ENCODE measurements at regions not wholly inside any gene's neighbourhood (a gene's known extent, or its start where the extent isn't known, plus 50 kb on each side); places are given as distances from the start of the nearest gene placed in this dataset.

GRCh38 chr2:146031158-146031557, 1511.2 kb upstream of the ZEB2 start:
- H3K9me3 ChIP-seq (ENCODE audit: insufficient read depth, low read depth): no peaks in the 10 kb centered on the region
- no peak overlapping the region for H3K27ac ChIP-seq
- intact Hi-C loops (cut with micrococcal nuclease; ENCODE audit: unreplicated experiment): no loop called here
- H3K4me1 ChIP-seq (replicated peaks; ENCODE audit: insufficient read depth): 0 out of 2 replicates have a peak, but pooled peaks cover 5% of the 10 kb centered on the region
- H2AFZ ChIP-seq: peak overlapping the region; percentile 67; the same call in 1 of the 2 replicates
- H3K9me2 ChIP-seq (ENCODE audit: insufficient read depth): no peaks in the 10 kb centered on the region
- no peaks in the 10 kb centered on the region for H3K27me3 ChIP-seq (ENCODE audit: insufficient read depth, low read depth)
- no peaks in the 10 kb centered on the region for H3K79me2 ChIP-seq (ENCODE audit: low read depth)
- no peaks in the 10 kb centered on the region for H3K36me3 ChIP-seq (ENCODE audit: low read depth)
- DNase-seq: no peak
- no TSS peak for BruUV-seq (replicated peaks)
- no peak overlapping the region for H3K4me3 ChIP-seq
- H3F3A ChIP-seq (ENCODE audit: insufficient read depth, low read depth): no peaks in the 10 kb centered on the region
- ChIA-PET POLR2A (ENCODE audit: unreplicated experiment) (no interaction called here), CTCF (no interaction called here)
- no peak overlapping the region for H3K4me2 ChIP-seq
- no peaks in the 10 kb centered on the region for H4K20me1 ChIP-seq (ENCODE audit: insufficient read depth)
- TF ChIP-seq CTCF (conservative IDR thresholded peaks at IDR 0.05) (no peak), EZH2 (IDR thresholded peaks at IDR 0.05; ENCODE audit: low read depth) (no peak)

GRCh38 chr2:146027156-146027555, 1507.2 kb upstream of the ZEB2 start:
- H3K4me2 ChIP-seq: no peak overlapping the region
- H3F3A ChIP-seq (ENCODE audit: insufficient read depth, low read depth): no peaks in the 10 kb centered on the region
- no peaks in the 10 kb centered on the region for H4K20me1 ChIP-seq (ENCODE audit: insufficient read depth)
- no TSS peak for BruUV-seq (replicated peaks)
- no peak overlapping the region for H3K4me3 ChIP-seq
- intact Hi-C loops (cut with micrococcal nuclease; ENCODE audit: unreplicated experiment): no loop called here
- POLR2A ChIA-PET (ENCODE audit: unreplicated experiment): no interaction called here
- no peaks in the 10 kb centered on the region for H3K9me2 ChIP-seq (ENCODE audit: insufficient read depth)
- H3K27ac ChIP-seq: no peak overlapping the region
- no peaks in the 10 kb centered on the region for H3K9me3 ChIP-seq (ENCODE audit: insufficient read depth, low read depth)
- peak overlapping the region; percentile 6; the same call in 1 of the 2 replicates for H2AFZ ChIP-seq
- no peaks in the 10 kb centered on the region for H3K79me2 ChIP-seq (ENCODE audit: low read depth)
- H3K27me3 ChIP-seq (ENCODE audit: insufficient read depth, low read depth): no peaks in the 10 kb centered on the region
- H3K4me1 ChIP-seq (replicated peaks; ENCODE audit: insufficient read depth): no peaks in the 10 kb centered on the region
- DNase-seq: no peak
- CTCF ChIA-PET: no interaction called here
- H3K36me3 ChIP-seq (ENCODE audit: low read depth): 0 out of 2 replicates have a peak, but pooled peaks cover 3% of the 10 kb centered on the region
- no peak for TF ChIP-seq EZH2 (IDR thresholded peaks at IDR 0.05; ENCODE audit: low read depth)
- no peak for TF ChIP-seq CTCF (conservative IDR thresholded peaks at IDR 0.05)

- Histone ChIP-seq H3K36me3 (ENCODE audit: low read depth) (0 out of 2 replicates have a peak, but pooled peaks cover 3% of the 10 kb centered on the region), H3K79me2 (ENCODE audit: low read depth) (no peaks in the 10 kb centered on the region), H3K4me1 (replicated peaks; ENCODE audit: insufficient read depth) (no peaks in the 10 kb centered on the region), H3K27me3 (ENCODE audit: insufficient read depth, low read depth) (no peaks in the 10 kb centered on the region), H3K4me3 (no peak overlapping the region), H3K9me2 (ENCODE audit: insufficient read depth) (no peaks in the 10 kb centered on the region), H3F3A (ENCODE audit: insufficient read depth, low read depth) (no peaks in the 10 kb centered on the region), H3K4me2 (no peak overlapping the region), H3K9me3 (ENCODE audit: insufficient read depth, low read depth) (no peaks in the 10 kb centered on the region), H3K27ac (no peak overlapping the region), H2AFZ (no peak overlapping the region), H4K20me1 (ENCODE audit: insufficient read depth) (no peaks in the 10 kb centered on the region)
- CTCF ChIA-PET: no interaction called here
- DNase-seq: no peak
- TF ChIP-seq EZH2 (IDR thresholded peaks at IDR 0.05; ENCODE audit: low read depth) (no peak), CTCF (conservative IDR thresholded peaks at IDR 0.05) (no peak)
- intact Hi-C loops (cut with micrococcal nuclease; ENCODE audit: unreplicated experiment): no loop called here
- POLR2A ChIA-PET (ENCODE audit: unreplicated experiment): no interaction called here
- BruUV-seq (replicated peaks): no TSS peak
Measured at GRCh38 chr2:146025519-146025918, 1505.6 kb upstream of the ZEB2 start.
